DMS53 treated with DMSO at 0.1 percent for 48 hours (cell line): ENCODE measurements at regions not wholly inside any gene's neighbourhood (a gene's known extent, or its start where the extent isn't known, plus 50 kb on each side); places are given as distances from the start of the nearest gene placed in this dataset.
A peak's percentile ranks its signal among the peaks of the same experiment; 100 is the strongest.
"Not testable (repeated sequence)": the region's sequence is repeated elsewhere in the genome, so short reads cannot be mapped to it uniquely, and the experiment has no call there.

ENCODE experiments used
- DNase-seq: peaks from one replicate; lab custom pipeline; 2025; ENCODE audit not compliant: unreplicated experiment; lab: John Stamatoyannopoulos, UW

DNA sequence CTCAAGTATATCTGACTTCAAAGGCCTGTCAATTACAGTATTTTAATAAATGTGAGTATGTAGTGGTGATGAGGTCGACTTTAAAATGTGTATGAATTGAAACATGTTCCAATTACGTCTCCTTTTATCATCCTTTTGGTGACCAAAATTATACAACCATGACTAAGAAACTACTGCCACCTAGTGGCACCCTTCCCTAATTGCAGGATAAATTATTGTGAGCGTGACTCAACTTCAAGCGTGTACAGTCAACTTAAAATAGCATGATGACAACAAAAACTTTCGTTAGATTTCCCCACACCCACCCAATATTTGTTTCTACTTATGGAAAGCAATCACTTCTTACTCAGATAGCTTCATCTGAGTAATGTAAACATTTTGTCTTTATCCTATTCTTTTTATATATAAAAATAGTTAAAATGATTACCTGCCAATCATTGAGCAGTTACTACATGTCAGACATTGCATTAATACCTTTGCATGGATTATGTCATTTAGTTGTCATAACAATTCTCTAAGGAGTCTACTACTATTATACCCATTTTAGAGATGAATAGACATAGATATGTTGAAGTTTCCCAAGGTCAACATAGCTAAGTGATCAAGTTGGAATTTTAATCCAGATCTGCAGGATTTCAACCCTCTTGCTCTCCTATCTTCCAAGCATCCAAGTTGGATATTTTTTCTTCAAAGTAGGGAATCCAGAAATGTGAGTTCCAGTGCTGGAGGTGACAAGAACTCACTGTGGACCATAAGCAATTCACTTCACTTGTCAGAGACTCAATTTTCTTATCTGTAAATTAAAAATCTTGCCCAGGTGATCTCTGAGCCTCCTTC, 106.0 kb downstream of the MEX3B start:
- DNase-seq: peak; percentile 15

DNA sequence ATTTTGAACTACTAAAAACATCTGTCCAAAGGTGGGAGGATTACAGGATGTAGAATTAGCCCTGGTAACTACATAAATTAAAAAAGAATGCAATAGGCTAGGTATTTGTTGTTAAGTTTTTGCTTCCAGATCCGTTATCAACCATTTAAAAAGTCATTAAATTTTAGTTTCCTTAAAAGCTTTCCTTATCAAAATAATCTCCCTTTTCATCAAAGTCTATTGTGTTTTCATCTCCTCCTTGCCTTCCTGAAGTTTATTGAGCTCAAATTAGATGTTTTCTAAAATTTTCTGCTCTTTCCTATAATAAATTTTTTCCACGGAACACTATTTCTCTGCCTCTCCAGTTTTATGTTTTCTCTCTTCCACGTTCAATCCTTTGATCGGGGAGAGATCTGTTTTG, 108.6 kb downstream of the MEX3B start:
- DNase-seq: no peak

DNA sequence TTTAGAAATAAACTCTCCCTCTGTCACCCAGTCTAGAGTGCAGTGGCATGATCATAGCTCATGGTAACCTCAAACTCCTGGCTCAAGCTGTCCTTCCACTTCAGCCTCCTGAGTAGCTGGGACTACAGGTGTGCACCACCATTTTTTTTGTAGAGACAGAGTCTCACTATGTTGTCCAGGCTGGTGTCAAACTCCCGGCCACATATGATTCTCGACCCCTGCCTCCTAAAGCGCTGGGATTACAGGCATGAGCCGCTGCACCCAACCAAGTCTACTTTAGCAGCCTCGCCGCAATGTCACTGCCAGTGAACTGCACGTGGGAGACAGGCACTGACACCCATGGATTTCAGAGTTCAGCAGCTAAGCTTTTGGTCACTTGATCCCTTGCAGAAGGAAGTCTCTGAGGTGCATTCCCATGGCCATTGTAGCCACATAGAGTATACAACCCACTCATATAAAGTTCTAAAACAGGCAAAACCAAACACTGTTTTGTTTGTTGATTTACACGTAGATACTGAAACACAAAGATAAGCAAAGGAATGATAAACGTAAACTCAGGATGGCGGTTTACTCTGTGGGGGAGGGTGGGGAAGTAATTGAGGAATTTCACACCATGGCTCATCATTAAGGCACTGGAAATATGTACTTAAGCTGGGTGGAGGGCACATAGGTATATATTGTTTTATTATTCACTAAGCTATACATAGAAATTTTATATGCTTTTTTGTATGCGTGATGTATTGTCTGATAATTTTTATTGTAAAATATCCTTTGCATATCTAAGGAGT, 115.0 kb downstream of the MEX3B start:
- DNase-seq: no peak

DNA sequence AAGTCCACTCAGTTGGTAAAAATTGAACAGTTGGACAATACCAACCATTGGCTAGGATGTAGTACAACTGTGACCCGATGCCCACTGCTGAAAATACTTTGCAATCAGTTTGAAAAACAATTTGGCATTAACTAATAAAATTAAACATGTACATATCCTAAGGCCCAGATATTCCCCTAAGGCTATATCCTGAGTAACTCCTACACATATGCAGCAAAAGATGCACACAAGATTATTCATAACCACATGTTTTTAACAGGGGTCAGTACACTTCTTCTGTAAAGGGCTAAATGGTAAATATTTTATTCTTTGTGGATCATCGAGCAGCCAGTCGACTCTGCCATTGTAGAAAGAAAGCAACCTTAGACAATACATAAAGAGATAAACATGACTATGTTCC, 116.3 kb downstream of the MEX3B start:
- DNase-seq: no peak

DNA sequence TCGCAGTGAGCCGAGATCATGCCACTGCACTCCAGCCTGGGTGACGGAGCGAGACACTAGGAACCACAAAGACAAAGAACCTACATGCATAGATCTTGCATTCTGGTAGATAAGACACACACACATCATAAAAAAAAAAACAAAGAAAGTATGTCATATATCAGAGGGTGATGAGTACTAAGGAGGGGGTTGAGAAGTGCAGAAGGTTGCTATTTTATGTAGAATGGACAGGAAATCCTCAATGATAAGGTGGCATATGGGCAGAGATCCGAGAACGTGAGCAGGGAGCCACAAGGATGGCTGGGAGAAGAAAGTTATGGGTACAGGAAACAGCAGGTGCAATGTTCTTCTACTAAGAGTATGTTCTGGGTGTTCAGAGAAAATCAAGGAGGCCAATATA, 118.8 kb downstream of the MEX3B start:
- DNase-seq: no peak

DNA sequence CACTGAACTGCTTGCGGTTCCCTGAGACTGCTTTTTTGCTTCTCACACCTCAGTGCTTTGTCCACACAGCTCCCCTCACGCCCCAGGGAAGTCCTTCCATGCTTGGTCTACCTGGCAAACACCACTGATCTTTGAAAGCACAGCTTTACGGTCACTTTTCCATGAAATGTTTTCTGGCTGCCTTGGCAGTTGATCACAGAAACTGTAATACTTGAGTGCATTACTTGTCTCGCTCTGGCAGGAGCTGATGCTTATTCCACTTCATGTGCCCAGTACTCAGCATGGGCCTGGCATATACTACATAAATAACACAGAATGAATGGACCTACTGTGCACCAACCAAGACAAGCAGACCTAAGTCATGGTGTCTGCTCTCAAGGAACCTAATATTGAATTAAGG, 121.1 kb downstream of the MEX3B start:
- no peak for DNase-seq

DNA sequence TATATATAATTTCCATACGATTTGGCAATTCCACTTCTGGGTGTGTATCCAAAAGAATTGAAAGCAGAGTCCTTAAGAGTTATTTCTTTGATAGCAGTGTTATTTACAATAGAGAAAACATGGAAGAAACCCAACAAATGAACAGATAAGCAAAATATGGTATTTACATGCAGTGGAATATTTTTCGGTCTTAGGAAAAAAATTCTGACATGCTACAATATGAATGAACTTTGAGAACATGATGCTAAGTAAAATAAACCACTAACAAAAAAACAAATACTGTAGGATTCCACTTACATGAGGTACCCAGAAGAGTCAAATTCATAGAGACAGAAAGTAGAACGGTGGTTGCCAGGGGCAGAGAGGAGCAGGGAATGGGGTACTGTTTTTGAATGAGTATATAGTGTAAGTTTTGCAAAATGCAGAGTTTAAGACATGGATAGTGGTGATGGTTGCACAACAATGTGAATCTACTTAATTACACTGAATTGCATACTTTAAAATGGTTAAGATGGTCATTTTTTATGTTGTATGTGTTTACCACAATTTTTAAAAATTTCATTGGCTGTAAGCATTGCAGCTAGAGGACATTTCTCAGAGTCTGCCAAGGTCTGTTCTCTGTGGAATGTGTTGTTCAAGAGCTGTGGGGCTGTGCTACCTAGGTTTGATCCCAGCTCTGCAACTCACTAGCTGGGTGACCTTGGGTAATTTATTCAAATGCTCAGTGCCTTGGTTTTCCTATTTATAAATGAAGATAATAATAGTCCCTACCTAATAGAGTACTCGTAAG, 122.1 kb downstream of the MEX3B start:
- DNase-seq: no peak

DNA sequence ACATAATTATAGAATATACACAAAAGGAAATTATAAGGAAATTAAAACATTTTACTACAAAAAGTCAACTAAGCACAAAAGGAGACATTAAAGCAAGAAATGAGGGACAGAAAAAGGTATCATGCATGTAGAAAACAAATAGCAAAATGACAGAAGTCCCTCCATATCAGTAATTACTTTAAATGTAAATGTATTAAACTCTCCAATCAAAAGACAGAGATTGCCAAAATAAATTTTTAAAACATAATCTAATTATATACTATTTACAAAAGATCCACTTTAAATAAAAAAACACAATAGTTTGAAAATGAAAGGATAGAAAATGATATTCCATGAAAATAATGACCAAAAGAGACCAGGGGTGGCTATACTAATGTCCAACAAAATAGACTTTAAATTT, 123.7 kb downstream of the MEX3B start:
- DNase-seq: no peak

DNA sequence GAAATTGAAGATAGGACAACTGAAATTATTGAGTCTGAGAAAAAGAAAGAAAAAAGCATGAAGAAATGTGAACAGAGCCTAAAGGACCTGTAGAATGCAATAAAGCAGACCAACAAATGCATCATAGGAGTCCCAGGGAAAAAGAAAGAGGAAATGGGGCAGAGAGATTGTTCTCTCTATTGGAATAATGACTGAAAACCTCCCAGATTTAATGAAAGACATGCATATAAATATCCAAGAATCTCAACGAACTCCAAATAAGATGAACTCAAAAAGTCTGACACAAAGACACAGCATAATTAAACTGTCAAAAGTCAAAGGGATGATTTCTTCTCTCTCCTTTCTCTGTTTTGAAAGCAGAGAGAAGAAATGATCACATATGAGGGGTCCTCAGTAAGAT, 124.7 kb downstream of the MEX3B start:
- no peak for DNase-seq

DNA sequence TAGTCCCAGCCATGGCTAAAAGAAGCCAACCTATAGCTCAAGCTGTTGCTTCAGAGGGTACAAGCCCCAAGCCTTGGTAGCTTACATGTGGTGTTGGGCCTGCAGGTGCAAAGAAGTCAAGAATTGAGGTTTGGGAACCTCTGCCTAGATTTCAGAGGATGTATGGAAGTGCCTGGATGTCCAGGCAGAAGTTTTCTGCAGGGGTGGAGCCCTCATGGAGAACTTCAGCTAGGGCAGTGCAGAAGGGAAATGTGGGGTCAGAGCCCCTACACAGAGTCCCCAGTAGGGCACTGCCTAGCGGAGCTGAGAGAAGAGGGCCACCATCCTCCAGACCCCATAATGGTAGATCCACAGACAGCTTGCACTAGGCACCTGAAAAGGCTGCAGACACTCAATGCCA, 127.1 kb downstream of the MEX3B start:
- not testable (repeated sequence) for DNase-seq

DNA sequence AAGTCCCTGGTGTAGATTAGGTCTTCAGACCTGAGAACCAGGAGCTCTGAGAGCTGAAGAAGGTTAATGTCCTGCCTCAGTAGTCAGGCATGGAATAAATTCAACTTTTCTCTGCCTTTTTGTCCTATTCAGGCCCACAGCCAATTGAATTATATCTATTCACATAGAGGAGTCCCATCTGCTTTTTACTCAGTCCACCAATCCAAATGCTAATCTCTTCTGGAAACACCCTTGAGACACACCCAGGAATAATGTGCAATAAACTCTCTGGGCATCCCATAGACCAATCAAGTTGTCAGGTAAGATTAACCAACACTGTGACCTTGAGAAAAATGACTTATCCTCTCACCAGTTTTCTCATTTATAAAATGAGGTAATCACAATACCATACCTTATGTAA, 129.4 kb downstream of the MEX3B start:
- DNase-seq: no peak

DNA sequence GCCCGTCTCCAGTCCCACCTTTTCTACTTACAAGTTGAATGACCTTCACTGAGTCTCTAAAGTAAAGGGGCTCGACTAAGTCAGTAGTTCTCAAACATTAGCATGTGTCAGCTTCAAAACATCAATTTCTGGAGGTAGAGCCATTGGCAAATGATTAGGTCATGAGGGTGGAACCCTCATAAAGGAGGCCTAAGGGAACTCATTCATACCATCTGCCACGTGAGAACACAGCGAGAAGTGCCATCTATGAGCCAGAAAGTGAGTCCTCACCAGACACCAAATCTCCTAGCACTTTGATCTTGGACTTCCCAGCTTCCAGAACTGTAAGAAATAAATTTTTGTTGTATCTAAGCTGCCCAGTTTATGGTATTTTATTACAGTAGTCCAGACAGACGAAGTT, 129.8 kb downstream of the MEX3B start:
- DNase-seq: no peak

DNA sequence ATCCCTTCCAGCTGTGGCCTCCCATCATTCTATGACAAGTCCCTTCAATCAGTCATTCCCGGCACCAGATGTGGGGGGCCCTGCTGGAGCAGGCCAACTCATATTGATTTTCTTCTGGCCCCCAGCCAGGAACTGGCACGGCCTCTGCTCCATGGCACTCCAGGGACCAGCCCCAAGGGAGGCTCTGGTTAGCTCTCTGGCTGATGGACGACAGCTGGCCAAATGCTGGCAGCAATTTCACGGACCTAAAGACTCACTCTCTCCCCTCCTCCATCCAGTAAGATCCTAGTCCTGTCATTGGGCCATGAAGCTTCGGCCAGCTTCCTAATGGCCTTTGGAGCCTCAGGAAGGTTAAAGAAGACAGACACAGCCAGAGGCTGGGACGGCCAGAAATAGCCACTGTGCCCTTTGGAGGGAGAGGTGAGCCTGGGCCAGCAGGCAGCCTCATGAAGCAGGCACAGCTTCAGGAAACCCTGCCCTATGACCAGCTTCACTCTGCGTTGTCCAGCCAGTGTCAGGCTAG, 131.0 kb downstream of the MEX3B start:
- no peak for DNase-seq

DNA sequence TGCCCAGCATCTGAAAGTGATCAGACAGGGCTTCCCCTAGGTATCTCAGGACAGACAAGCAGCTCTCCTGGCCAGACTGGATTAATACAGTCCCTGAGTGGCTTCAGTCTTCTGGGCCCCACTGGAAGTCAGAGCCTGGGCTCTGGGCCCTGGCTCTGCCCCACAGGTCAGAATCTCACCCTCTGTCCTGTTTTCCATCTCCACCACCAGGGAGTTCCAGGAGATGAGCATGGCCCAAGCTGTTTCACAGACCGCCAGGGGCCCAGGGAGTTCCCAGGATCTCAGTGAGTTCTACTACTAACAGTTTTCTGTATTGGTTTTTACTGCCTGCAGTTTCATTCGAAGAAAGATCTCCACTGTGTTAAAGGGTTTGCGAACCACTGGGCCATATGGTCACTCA, 131.5 kb downstream of the MEX3B start:
- DNase-seq: no peak

DNA sequence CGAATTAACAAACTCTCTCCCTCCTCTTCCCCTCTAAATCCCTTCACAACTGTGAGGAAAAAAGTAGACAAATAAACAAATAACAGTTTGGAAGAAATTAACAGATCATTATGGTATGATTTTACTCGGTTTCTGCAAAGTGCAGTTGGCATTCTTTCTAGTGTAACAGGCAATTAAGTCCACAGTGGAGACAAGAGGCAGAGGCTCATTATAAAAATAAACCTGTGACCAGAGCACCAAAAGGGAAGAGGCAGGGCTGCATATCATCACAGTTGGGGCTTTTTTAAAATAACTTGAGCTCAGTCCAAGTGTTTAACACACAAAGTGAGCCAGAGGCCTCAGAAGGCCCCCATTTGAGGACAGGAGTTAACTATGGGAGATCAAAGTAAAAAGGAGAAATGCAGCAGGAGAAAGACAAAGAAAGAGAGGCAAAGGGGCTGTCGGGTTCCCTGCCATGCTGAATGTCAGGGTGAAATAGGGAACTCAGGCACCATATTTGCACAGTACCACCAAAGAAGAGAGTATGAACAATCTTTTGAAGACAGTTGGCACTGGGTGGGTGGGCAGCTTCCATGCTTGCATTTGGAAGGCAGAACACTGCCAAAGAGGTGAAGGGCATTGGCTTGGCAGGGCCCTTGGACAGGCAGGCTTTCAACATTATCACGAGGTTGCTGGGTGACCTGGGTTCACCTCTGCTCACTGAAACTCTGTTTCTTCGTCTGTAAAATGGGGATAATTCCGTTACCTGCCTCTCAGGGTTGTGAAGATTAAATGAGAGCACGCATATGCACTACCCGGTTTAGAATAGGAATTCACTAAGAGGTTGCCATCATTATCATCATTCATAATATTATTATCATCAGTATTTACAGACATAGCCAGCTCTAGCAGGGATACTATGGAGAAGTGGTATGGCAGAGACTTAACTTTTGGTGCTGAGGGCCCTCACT, 134.5 kb downstream of the MEX3B start:
- no peak for DNase-seq

DNA sequence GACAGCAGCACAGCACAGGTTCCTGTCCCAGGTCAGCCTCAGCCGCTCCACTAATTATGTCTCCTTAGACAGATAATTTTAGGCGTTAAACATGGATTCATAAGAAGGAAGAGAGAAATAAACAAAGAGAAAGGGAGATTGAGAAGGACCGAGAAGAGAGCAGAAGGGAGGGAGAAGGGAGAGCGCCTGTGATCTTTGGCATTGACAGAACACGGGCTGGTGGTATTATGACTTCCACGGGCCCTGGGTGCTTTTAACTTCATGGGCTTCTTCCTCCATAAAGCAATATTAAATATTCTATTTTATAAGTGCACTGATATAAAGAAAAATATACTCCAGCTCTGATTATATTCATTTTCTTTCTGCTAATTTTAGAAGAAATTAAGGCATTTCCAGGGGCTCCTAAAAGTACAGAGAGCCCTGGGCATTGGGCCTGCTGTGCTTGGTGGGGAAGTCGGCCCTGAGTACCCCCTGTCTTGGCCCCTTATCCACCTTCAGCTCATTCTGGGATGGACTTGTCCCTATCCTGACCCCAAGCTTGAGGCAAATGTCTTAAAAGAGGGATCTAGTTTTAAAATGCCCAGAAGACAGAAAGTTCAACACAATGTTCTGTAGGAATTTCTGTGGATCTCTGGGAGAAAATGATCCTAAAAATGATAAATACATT, 135.3 kb downstream of the MEX3B start:
- no peak for DNase-seq

DNA sequence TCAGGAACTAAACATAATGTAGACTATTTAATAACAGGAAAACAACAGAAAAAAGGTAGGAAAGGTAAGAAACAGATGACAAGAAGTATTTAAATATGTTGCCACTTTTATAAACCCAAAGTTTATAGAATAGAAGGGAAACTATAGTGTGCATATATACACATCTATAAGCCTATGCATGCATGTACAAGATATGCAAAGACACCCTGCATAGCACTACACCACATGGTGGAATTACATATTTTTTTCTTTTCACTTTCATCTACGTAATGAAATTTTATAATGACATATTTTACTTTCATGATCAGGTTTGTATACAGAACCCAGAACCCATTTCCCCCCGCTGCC, 136.8 kb downstream of the MEX3B start:
- no peak for DNase-seq

DNA sequence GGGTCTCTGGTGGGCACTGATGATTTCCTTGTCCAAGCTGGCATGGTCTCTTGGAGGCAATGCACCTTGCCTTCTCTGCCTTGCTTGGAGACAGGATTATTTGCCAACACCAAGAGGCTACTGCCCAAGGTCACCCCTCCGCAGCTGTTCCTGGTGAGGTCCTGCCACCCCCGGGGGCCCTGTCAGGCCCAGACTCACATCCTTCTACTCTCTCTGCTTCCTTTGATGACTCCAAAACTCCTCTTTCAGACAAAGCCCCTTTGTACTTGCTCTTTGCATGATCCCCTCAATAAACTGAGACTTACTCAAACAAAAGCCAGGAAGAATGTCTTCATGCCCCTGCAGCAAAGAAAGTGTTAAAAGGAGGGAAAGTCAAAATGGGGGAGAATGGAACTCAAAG, 137.7 kb downstream of the MEX3B start:
- no peak for DNase-seq

DNA sequence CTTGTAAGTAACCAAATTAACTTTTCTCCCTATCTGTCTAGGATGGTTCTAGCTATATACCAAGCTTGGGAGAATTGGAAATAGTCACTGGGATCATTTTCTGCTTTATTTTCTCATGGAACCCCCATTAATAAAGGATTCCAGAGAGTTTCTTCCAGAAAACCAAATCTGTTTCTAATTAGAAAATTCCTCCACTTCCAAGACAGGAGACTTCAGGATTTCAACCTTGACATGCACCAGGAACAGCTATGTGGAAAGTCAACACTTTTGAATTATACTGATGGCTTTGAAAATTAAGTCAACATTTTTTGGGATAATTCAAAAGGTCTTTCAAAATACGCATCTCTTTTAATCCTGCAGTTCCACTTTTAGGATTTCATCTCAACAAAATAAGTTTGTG, 138.3 kb downstream of the MEX3B start:
- no peak for DNase-seq

DNA sequence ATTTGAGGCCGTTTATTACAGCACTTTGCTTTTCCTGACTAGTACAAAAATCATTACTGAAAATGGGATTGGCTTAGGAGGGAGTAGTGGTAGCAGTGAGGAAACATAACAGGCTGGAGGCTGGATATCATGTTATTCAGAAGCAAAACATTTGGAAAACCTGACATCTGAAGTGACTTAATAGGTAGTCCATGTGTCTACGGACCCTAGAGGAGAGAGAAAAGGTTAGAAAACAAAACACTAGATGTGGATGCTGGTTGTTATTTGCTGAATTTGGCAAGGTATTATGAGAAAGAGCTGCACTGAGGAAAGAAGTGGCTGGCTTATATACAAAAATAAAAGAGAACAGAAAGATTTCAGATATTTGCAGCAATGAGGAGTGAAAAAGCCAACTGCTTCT, 139.9 kb downstream of the MEX3B start:
- no peak for DNase-seq
